Calu3 (cell line): ENCODE measurements at regions not wholly inside any gene's neighbourhood (a gene's known extent, or its start where the extent isn't known, plus 50 kb on each side); places are given as distances from the start of the nearest gene placed in this dataset.

Source experiments
- BruUV-seq: library from RNA; stranded (reverse); fragments of 400-500 nt; replicated peaks from 2 replicates; lab custom pipeline; 2021; lab: Mats Ljungman, UMichigan
- CTCF ChIA-PET: fragments of 300-600 bp; sonication (Branson Sonifier 250); formaldehyde crosslinking; loops from one replicate; lab custom pipeline; 2022; ENCODE audit warnings: antibody characterized with exemption; lab: Charles Lee
- DNase-seq: peaks from one replicate; pipeline ENCODE4 v3.0.0; 2022
- H3K27ac Mint-ChIP-seq: one replicate; pipeline ENCODE4 v1.8.0; 2022; ENCODE audit warnings: mixed read lengths; ENCODE audit not compliant: unreplicated experiment
- H3K27me3 Mint-ChIP-seq: one replicate; pipeline ENCODE4 v1.8.0; 2022; ENCODE audit warnings: mixed read lengths; ENCODE audit not compliant: unreplicated experiment
- H3K36me3 Mint-ChIP-seq: one replicate; pipeline ENCODE4 v1.8.0; 2022; ENCODE audit warnings: mild to moderate bottlenecking, moderate library complexity, mixed read lengths; ENCODE audit not compliant: insufficient read depth, unreplicated experiment
- H3K4me1 Mint-ChIP-seq: one replicate; pipeline ENCODE4 v1.8.0; 2022; ENCODE audit warnings: mild to moderate bottlenecking, low read depth, mixed read lengths; ENCODE audit not compliant: unreplicated experiment
- H3K4me3 Mint-ChIP-seq: one replicate; pipeline ENCODE4 v1.8.0; 2022; ENCODE audit warnings: mild to moderate bottlenecking, low read depth, moderate library complexity, mixed read lengths; ENCODE audit not compliant: unreplicated experiment
- H3K9me3 Mint-ChIP-seq: one replicate; pipeline ENCODE4 v1.8.0; 2022; ENCODE audit warnings: low read depth, mixed read lengths; ENCODE audit not compliant: unreplicated experiment
- CTCF ChIP-seq: fragments of 200-600 bp; IDR thresholded peaks from one replicate; pipeline ENCODE4 v1.8.0; 2022; ENCODE audit warnings: antibody characterized with exemption; ENCODE audit not compliant: unreplicated experiment
- intact Hi-C: fragments of 100-400 bp; cut with micrococcal nuclease; formaldehyde crosslinking; loops from one replicate; pipeline ENCODE4 v1.10.0; 2022; ENCODE audit not compliant: unreplicated experiment

- no peaks in the 10 kb centered on the region for H3K4me1 Mint-ChIP-seq
- intact Hi-C loops, result no loop called here
- no peak overlapping the region for H3K4me3 Mint-ChIP-seq
- no peak overlapping the region for H3K27ac Mint-ChIP-seq
- no peaks in the 10 kb centered on the region for H3K36me3 Mint-ChIP-seq
- BruUV-seq, result no TSS peak
- CTCF ChIA-PET, result no interaction called here
- H3K27me3 Mint-ChIP-seq, result peaks cover 73% of the 10 kb centered on the region
- no peak for TF ChIP-seq CTCF
- H3K9me3 Mint-ChIP-seq, result peaks cover 9% of the 10 kb centered on the region
- DNase-seq, result no peak
Observed at GRCh38 chr7:21134631-21135030, 293.3 kb upstream of the SP4 start.

GRCh38 chr7:21135437-21135836 lies 292.4 kb upstream of the SP4 start:
- no peak for DNase-seq
- Mint-ChIP-seq H3K27ac (no peak overlapping the region), H3K4me1 (no peaks in the 10 kb centered on the region), H3K4me3 (no peak overlapping the region), H3K27me3 (peaks cover 73% of the 10 kb centered on the region), H3K36me3 (no peaks in the 10 kb centered on the region), H3K9me3 (peaks cover 9% of the 10 kb centered on the region)
- CTCF ChIA-PET, result no interaction called here
- no peak for TF ChIP-seq CTCF
- no TSS peak for BruUV-seq
- intact Hi-C loops, result no loop called here

GRCh38 chr7:21137640-21138039 lies 290.2 kb upstream of the SP4 start:
- intact Hi-C loops, result no loop called here
- BruUV-seq, result no TSS peak
- no peaks in the 10 kb centered on the region for H3K4me1 Mint-ChIP-seq
- no peaks in the 10 kb centered on the region for H3K36me3 Mint-ChIP-seq
- H3K9me3 Mint-ChIP-seq, result peaks cover 7% of the 10 kb centered on the region
- CTCF ChIA-PET, result no interaction called here
- no peak for TF ChIP-seq CTCF
- no peak overlapping the region for H3K27ac Mint-ChIP-seq
- no peak overlapping the region for H3K4me3 Mint-ChIP-seq
- peaks cover 71% of the 10 kb centered on the region for H3K27me3 Mint-ChIP-seq
- no peak for DNase-seq

GRCh38 chr7:21140622-21141021 lies 287.3 kb upstream of the SP4 start:
- no peak overlapping the region for H3K27ac Mint-ChIP-seq
- intact Hi-C loops, result loop anchor here (10.0 kb wide), 1 partner anchor 356 kb away; the partner anchor contains the start of gene SP8
- no peak for TF ChIP-seq CTCF
- H3K9me3 Mint-ChIP-seq, result no peaks in the 10 kb centered on the region
- H3K4me3 Mint-ChIP-seq, result no peak overlapping the region
- H3K4me1 Mint-ChIP-seq, result no peaks in the 10 kb centered on the region
- CTCF ChIA-PET, result no interaction called here
- peak; percentile 24 for DNase-seq
- no TSS peak for BruUV-seq
- no peaks in the 10 kb centered on the region for H3K36me3 Mint-ChIP-seq
- peaks cover 85% of the 10 kb centered on the region for H3K27me3 Mint-ChIP-seq
